Kidney epithelial cell (primary cell): ENCODE measurements at regions not wholly inside any gene's neighbourhood (a gene's known extent, or its start where the extent isn't known, plus 50 kb on each side); places are given as distances from the start of the nearest gene placed in this dataset.

ENCODE experiments used
- DNase-seq: peaks from one replicate; pipeline ENCODE4 v3.0.0-alpha.2; 2010; ENCODE audit warnings: low read depth
- H3K27me3 ChIP-seq: 2 replicates; pipeline ENCODE4 v1.6.0; 2011; ENCODE audit warnings: low read length; ENCODE audit not compliant: control insufficient read depth, insufficient read depth
- H3K36me3 ChIP-seq: 2 replicates; pipeline ENCODE4 v1.5.1; 2011; ENCODE audit warnings: low read length; ENCODE audit not compliant: control insufficient read depth, insufficient read depth
- H3K4me3 ChIP-seq: 2 replicates; pipeline ENCODE4 v1.5.1; 2011; ENCODE audit warnings: low read depth, mild to moderate bottlenecking, control low read depth, low read length
- TF ChIP-seq, protein P1 (sequence below): IDR thresholded peaks from 2 replicates; pipeline ENCODE4 v1.5.1; 2011; ENCODE audit warnings: mild to moderate bottlenecking, moderate library complexity, low read length, control low read depth, inconsistent platforms; ENCODE audit not compliant: insufficient read depth, poor library complexity, severe bottlenecking

DNA sequence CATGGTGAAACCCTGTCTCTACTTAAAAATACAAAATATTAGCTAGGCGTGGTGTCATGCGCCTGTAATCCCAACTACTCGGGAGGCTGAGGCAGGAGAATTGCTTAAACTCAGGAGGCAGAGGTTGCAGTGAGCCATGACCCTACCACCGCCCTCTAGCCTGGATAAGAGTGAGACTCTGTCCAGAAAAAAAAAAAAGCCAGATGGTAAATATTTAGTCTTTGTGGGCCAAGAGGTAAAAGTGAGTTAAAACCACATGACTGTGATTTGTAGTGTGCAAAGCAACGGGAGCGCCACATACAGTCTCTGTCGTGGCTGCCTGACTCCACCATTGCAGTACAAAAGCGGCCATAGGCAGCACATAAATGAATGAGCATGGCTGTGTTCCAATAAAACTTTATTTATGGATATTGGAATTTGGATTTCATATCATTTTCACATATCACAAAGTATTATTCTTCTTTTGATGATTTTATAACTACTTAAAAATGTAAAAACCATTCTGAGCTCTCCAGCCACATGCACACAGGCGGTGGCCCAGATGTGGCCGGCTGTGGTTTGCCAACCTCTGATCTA, 51.8 kb upstream of the CASZ1 start:
- no peak for DNase-seq
- H3K4me3 ChIP-seq = no peak overlapping the region
- TF ChIP-seq, protein P1, sequence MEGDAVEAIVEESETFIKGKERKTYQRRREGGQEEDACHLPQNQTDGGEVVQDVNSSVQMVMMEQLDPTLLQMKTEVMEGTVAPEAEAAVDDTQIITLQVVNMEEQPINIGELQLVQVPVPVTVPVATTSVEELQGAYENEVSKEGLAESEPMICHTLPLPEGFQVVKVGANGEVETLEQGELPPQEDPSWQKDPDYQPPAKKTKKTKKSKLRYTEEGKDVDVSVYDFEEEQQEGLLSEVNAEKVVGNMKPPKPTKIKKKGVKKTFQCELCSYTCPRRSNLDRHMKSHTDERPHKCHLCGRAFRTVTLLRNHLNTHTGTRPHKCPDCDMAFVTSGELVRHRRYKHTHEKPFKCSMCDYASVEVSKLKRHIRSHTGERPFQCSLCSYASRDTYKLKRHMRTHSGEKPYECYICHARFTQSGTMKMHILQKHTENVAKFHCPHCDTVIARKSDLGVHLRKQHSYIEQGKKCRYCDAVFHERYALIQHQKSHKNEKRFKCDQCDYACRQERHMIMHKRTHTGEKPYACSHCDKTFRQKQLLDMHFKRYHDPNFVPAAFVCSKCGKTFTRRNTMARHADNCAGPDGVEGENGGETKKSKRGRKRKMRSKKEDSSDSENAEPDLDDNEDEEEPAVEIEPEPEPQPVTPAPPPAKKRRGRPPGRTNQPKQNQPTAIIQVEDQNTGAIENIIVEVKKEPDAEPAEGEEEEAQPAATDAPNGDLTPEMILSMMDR = no peak
- H3K27me3 ChIP-seq = peaks cover 7% of the 10 kb centered on the region
- H3K36me3 ChIP-seq = no peaks in the 10 kb centered on the region

- Histone ChIP-seq H3K27me3 (peaks cover 7% of the 10 kb centered on the region), H3K4me3 (no peak overlapping the region), H3K36me3 (no peaks in the 10 kb centered on the region)
- TF ChIP-seq, protein P1 = no peak
- DNase-seq = no peak
Measured at GRCh38 chr1:10850026-10850425, 53.6 kb upstream of the CASZ1 start.

- no peak for DNase-seq
- TF ChIP-seq, protein P1 = no peak
Measured at GRCh38 chr1:10851024-10852013, 54.9 kb upstream of the CASZ1 start.

DNA sequence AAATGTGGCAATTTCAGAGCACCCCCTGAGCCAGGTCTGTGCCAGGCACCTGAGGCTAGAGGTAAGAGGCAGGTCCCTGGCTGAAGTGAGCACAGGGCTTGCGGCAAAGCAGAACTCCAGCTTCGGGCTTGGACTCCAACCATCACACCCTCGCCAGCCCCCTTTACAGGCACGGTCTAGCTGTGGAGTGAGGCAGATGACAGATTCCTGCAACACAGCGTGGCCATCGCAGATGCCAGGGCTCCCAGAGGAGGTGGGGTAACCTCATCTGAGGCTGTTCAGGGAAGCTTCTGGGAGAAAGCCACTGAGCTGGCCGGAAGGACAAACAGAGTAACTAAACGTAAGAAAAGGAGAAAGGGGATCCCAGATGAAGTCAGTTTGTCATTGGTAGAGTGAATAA, 55.6 kb upstream of the CASZ1 start:
- H3K27me3 ChIP-seq = peaks cover 8% of the 10 kb centered on the region
- DNase-seq = no peak
- no peaks in the 10 kb centered on the region for H3K36me3 ChIP-seq
- H3K4me3 ChIP-seq = no peak overlapping the region
- TF ChIP-seq, protein P1 = no peak

More at GRCh38 chr1:10851024-10852013, 54.9 kb upstream of the CASZ1 start:
- H3K36me3 ChIP-seq = no peaks in the 10 kb centered on the region
- peaks cover 8% of the 10 kb centered on the region for H3K27me3 ChIP-seq
- no peak overlapping the region for H3K4me3 ChIP-seq

GRCh38 chr1:10852486-10852885, 56.0 kb upstream of the CASZ1 start:
- Histone ChIP-seq H3K36me3 (no peaks in the 10 kb centered on the region), H3K4me3 (no peak overlapping the region), H3K27me3 (peaks cover 8% of the 10 kb centered on the region)
- DNase-seq = no peak
- TF ChIP-seq, protein P1 = no peak
